ENCODE measurements at regions not wholly inside any gene's neighbourhood (a gene's known extent, or its start where the extent isn't known, plus 50 kb on each side); places are given as distances from the start of the nearest gene placed in this dataset.
A peak's percentile ranks its signal among the peaks of the same experiment; 100 is the strongest.

DNA sequence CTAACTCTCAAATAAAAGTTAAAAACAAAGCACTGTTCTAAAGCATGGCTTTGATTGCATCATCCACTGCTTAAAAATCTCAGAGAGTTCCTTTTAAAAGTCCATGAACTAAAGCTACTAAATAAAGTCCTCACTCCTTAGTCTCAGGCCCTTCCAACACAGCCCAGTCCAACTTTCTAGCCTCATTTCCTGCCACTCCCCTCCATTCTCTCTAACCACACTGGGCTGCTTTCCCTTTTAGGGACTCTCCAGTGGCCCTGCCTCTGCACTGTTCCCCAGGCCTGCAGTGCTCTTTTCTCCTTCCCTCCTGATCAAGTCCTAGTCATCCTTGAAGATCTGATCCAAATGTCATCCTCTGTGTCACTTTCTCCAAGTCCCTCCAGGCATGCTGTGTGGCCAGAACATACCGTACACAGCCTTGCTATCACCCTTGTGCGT lies 56.9 kb upstream of the PPP1R3C start:
- Histone ChIP-seq H3K4me1 (peaks cover 2% of the 10 kb centered on the region), H3K27me3 (no peaks in the 10 kb centered on the region), H4K20me1 (ENCODE audit: low read depth) (no peaks in the 10 kb centered on the region), H3K4me2 (no peak overlapping the region), H2AFZ (replicated peaks) (peak overlapping the region; percentile 3), H3K79me2 (ENCODE audit: low read depth) (no peaks in the 10 kb centered on the region), H3K9ac (no peak overlapping the region), H3K27ac (no peak overlapping the region), H3K36me3 (no peaks in the 10 kb centered on the region), H3K4me3 (no peak overlapping the region), H3F3A (ENCODE audit: low read depth) (no peaks in the 10 kb centered on the region), H3K9me3 (ENCODE audit: low read depth) (no peaks in the 10 kb centered on the region)
- no peaks in the 10 kb centered on the region for H3K36me3 Mint-ChIP-seq
- H3K27ac Mint-ChIP-seq, result no peak overlapping the region
- H3K4me1 Mint-ChIP-seq, result no peaks in the 10 kb centered on the region
- peaks cover 7% of the 10 kb centered on the region for H3K27me3 Mint-ChIP-seq (ENCODE audit: insufficient read depth, low read depth)
- no peak for DNase-seq (ENCODE audit: low spot score)
- no peaks in the 10 kb centered on the region for H3K9me3 Mint-ChIP-seq
- TF ChIP-seq EZH2phosphoT487 (IDR thresholded peaks at IDR 0.05) (no peak), CTCF (IDR thresholded peaks at IDR 0.05) (no peak), EZH2 (IDR thresholded peaks at IDR 0.05) (no peak)
- no peak overlapping the region for H3K4me3 Mint-ChIP-seq

DNA sequence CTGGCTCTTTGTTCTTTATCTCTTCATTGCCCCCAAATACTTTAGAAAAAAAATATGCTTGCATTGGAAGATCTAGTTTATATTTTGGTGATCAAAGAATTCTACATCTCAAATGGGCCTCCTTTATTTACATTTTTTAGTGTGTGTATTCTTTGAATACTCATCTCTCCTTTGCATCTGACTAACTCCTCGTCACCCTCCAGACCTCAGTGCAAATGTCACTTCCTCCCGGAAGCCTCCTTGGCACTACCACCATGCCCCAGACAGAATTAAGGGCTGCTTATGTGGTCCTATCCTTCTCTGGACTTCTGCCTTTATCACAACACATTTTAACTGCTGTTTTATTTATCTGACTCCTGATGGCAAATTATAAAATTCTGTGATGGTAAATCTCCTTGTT lies 52.0 kb upstream of the PPP1R3C start:
- Histone ChIP-seq H3K27ac (no peak overlapping the region), H3K9me3 (ENCODE audit: low read depth) (no peaks in the 10 kb centered on the region), H3K79me2 (ENCODE audit: low read depth) (no peaks in the 10 kb centered on the region), H4K20me1 (ENCODE audit: low read depth) (no peaks in the 10 kb centered on the region), H2AFZ (replicated peaks) (no peak overlapping the region), H3F3A (ENCODE audit: low read depth) (peaks cover 12% of the 10 kb centered on the region), H3K9ac (no peak overlapping the region), H3K27me3 (no peaks in the 10 kb centered on the region), H3K4me1 (peaks cover 24% of the 10 kb centered on the region), H3K36me3 (no peaks in the 10 kb centered on the region), H3K4me2 (no peak overlapping the region), H3K4me3 (no peak overlapping the region)
- no peak for DNase-seq (ENCODE audit: low spot score)
- H3K9me3 Mint-ChIP-seq, result no peaks in the 10 kb centered on the region
- peaks cover 10% of the 10 kb centered on the region for H3K27me3 Mint-ChIP-seq (ENCODE audit: insufficient read depth, low read depth)
- H3K4me3 Mint-ChIP-seq, result no peak overlapping the region
- no peak overlapping the region for H3K27ac Mint-ChIP-seq
- TF ChIP-seq EZH2 (IDR thresholded peaks at IDR 0.05) (no peak), CTCF (IDR thresholded peaks at IDR 0.05) (no peak), EZH2phosphoT487 (IDR thresholded peaks at IDR 0.05) (no peak)
- no peaks in the 10 kb centered on the region for H3K36me3 Mint-ChIP-seq
- H3K4me1 Mint-ChIP-seq, result peaks cover 13% of the 10 kb centered on the region

DNA sequence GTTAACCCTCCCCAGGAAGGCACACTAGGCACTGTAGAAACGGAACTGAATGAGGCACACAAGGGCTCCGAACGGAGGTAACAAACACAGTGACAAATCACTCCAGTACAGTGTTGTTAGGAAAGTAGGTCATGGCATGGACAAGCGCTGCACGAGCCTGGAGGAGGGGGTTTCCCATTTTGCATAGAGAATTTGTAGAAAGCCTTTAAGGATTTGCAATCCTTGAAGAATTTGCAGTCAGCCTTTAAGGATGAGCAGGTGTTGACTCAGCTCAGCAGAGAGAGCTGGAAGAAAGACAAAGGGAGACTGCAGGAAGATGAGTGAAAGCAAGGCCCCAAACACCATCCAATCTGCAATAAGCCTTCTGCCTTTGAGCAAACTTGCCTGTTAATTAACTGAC lies 51.1 kb upstream of the PPP1R3C start:
- peak overlapping the region; percentile 2 for H3K4me3 ChIP-seq
- H3K9me3 Mint-ChIP-seq, result no peaks in the 10 kb centered on the region
- no peak overlapping the region for H3K27ac Mint-ChIP-seq
- no peaks in the 10 kb centered on the region for H3K36me3 Mint-ChIP-seq
- H3K4me1 Mint-ChIP-seq, result peaks cover 13% of the 10 kb centered on the region
- H3K4me2 ChIP-seq, result peak overlapping the region; percentile 61
- H3K27me3 Mint-ChIP-seq (ENCODE audit: insufficient read depth, low read depth), result peaks cover 8% of the 10 kb centered on the region
- H2AFZ ChIP-seq (replicated peaks), result peak overlapping the region; percentile 92
- H3K4me1 ChIP-seq, result peaks cover 24% of the 10 kb centered on the region
- H3K27me3 ChIP-seq, result no peaks in the 10 kb centered on the region
- DNase-seq (ENCODE audit: low spot score), result peak; percentile 28
- H3K9me3 ChIP-seq (ENCODE audit: low read depth), result no peaks in the 10 kb centered on the region
- H3K27ac ChIP-seq, result peak overlapping the region; percentile 64
- no peak overlapping the region for H3K9ac ChIP-seq
- no peak for TF ChIP-seq CTCF (IDR thresholded peaks at IDR 0.05)
- TF ChIP-seq EZH2phosphoT487 (IDR thresholded peaks at IDR 0.05), result no peak
- TF ChIP-seq EZH2 (IDR thresholded peaks at IDR 0.05), result no peak
- no peak overlapping the region for H3K4me3 Mint-ChIP-seq
- no peaks in the 10 kb centered on the region for H3K36me3 ChIP-seq
- H4K20me1 ChIP-seq (ENCODE audit: low read depth), result no peaks in the 10 kb centered on the region
- H3K79me2 ChIP-seq (ENCODE audit: low read depth), result no peaks in the 10 kb centered on the region
- peaks cover 12% of the 10 kb centered on the region for H3F3A ChIP-seq (ENCODE audit: low read depth)
